HG02973 (cell line): ENCODE measurements at regions not wholly inside any gene's neighbourhood (a gene's known extent, or its start where the extent isn't known, plus 50 kb on each side); places are given as distances from the start of the nearest gene placed in this dataset.

Experiments used
- ATAC-seq: cut with Tn5 transposase; IDR thresholded peaks from one replicate; pipeline ENCODE4 v1.9.1; 2021; ENCODE audit warnings: moderate library complexity; ENCODE audit not compliant: unreplicated experiment

DNA sequence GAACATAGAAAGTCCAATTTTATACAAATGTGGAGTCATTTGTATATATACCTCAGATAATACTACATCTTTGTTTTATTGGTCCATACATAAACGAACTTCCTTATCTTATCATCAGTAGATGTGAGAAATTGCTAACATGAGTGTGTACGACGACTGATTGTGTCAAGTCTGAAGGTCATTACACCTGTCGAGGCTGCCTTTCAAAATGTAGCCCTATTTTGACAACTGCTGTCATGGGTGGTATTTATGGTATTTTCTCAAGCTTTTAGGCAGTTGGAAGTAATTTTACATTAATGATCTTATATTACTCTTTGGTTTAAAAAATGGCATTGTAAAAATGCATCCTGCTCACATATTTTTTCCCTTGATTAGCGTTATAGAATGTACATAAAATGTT, 183.7 kb upstream of the DNAJC19 start:
- no peak for ATAC-seq

- no peak for ATAC-seq
These were observed 145.3 kb upstream of the DNAJC19 start for GRCh38 chr3:181134873-181135272.

DNA sequence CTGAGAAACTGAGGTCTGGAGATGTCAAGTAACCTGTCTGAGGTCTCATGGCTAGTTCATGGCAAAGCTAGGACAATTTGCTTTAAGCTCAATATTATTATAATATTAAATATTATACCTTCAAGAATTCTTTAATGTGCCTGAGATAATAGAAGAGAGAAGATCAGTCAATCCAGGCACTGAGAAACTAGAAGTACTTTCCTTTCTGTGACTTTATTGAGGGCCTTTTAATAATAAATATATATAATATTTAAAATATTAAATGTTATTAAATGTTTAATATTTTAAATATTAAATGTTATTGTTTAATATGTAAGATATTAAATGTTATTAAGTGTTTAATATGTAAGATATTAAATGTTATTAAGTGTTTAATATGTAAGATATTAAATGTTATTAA, 144.3 kb upstream of the DNAJC19 start:
- no peak for ATAC-seq

GRCh38 chr3:181105646-181106045, 116.1 kb upstream of the DNAJC19 start:
- ATAC-seq, result no peak

- no peak for ATAC-seq
These were observed 114.1 kb upstream of the DNAJC19 start for GRCh38 chr3:181103605-181104004.

- ATAC-seq, result no peak
These were observed 96.5 kb upstream of the DNAJC19 start for GRCh38 chr3:181086011-181086410.

DNA sequence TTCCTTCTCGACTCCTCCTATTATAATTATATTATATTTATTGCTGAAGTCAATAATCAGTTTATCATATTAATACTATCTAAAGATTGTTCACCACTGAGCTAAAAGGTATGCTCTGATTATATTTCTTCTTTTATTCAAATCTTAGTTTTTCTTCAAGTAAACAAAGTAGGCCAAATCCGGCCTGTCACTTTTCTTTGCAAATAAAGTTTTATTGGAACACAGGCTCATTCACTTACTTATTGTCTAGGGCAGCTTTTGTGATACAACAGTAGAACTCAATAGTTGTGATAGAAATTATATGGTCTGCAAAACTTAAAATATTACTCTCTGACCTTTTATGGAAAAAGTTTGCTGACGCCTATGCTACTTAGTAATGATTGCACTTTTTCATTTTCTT, 92.4 kb upstream of the DNAJC19 start:
- no peak for ATAC-seq

DNA sequence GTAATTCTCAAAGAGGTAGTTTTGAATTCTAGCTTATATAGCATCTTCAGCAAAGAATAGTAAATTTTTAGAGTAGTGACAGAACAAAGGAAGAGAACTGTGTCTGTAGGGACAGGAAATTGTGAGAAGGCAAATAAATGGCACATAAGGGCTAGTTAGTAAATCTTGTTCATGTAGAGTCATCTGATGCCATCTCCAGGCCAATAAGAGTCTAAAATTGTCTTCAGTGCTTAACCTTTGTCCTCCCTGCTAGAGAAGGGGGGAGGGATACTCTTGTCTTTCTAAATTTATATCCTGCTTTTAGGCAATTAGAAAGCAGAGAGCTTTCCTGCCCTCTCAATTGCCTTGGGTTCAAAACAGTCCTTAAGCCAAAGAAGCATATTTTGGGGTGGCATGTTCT, 87.0 kb upstream of the DNAJC19 start:
- no peak for ATAC-seq

DNA sequence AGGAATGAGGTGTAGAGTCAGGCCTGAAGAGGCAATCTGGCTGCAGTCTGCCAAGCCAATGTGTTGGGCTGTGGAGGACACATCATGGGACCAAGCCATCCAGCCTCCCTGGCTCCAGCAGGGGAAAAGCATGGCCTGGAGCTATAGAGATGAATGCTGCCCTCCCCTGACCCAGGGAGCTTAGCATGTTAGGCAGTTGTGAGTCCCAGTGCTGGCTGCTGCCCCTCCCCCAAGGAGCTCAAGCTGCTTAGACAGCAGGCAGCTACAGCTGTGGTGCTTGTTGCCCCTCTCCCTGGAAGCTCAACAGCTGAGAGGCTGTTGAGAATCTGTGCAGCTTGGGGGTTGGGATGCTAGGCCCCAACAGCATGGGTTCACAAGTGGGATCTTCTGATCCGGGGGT, 85.6 kb upstream of the DNAJC19 start:
- ATAC-seq, result no peak

GRCh38 chr3:181066143-181067087, 76.9 kb upstream of the DNAJC19 start:
- no peak for ATAC-seq

- no peak for ATAC-seq
These were observed 66.7 kb upstream of the DNAJC19 start for GRCh38 chr3:181056136-181056732.

DNA sequence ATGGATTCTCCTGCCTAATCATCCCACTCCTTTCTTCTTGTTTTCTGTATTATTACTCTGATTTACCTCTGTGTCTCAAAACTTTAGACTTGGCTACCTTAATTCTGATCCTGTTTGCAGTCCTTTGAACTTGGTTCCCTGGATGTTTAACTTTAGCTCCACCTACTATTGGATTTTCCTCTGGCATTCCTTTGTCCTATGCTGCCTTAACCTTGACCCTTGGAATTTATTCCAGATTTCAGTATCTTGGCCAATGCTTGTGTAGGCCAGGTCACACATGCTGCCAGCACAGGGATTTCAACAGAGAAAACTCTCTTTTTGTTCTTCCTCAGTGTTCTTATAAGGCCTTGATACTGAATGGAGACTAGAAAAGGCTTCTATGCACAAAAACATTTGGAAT, 65.0 kb upstream of the DNAJC19 start:
- ATAC-seq, result no peak

DNA sequence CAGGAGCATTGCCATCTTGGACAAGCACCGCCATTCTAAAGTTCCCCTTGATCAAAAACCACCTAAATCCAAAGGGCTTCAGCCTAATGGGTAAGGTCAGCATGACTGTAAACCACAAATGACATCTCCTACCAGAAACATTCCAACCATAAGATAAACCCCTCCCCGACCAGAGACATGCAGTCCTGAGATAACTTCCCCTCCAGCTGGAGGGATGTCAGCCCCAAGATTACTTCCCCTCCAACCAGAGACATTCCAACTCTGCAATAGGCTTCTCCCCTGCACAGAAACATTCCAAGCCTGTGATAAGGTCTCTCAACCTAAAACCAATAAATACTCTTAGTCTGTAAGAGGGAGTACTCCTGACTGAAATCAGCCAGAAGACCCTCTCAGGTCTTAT, 62.7 kb upstream of the DNAJC19 start:
- ATAC-seq, result no peak

GRCh38 chr3:181050738-181051137, 61.2 kb upstream of the DNAJC19 start:
- no peak for ATAC-seq

DNA sequence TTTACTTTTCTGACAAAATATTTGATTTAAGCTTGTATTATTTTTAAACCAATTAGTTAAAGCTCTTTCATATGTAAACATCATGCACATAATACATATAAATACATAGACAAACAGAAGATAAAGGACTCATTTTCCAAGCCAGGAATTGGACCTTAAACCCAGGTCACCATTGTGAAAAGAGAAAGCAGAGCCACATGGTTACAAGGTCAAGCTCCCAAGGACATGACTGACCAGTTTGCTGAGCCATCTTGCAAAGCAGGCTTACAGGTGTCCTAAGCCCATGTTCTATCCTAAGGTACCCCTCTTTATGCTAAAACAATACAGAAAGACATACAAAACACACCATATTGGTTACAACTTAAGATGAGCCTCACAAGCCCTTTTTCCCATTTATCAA, 50.5 kb upstream of the DNAJC19 start:
- ATAC-seq, result no peak
